Upper lobe of left lung (tissue), 4 donors: ENCODE measurements at regions not wholly inside any gene's neighbourhood (a gene's known extent, or its start where the extent isn't known, plus 50 kb on each side); places are given as distances from the start of the nearest gene placed in this dataset.

Source experiments
- EP300 ChIP-seq, 4 donors: sonication (generic); formaldehyde crosslinking; IDR thresholded peaks; one replicate each; pipeline ENCODE4 v1.5.1; 2017; ENCODE audit warnings: antibody characterized with exemption in 4 of 4, control low read depth in 2 of 4
- TF ChIP-seq, protein P1 (sequence below), 6 experiments: fragments of 450-650 bp in 4 of 6; fragments of 200-600 bp in 2 of 6; sonication (generic) in 2 of 6; IDR thresholded peaks; one replicate each; pipeline ENCODE4 v1.5.1; 2016 to 2019; ENCODE audit warnings: antibody characterized with exemption in 6 of 6

DNA sequence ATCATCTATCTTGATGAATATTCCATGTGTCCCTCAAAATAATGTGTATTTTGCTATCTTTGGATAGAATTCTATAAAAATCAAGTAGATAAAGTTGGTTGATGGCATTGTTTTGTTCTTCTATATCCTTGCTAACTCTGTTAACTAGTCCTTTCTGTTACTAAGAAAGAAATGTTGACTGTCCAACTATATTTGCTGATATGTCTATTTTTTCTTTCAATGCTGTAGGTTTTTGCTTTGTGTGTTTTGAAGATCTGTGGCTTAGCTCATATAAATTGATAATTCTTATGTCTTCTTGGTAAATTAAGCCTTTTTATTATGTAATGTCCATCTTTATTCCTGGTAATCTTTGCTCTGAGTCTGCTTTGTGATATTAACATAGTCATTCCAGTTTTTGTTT, 70.9 kb downstream of the SUCNR1 start:
- no peak for TF ChIP-seq EP300 (IDR thresholded peaks at IDR 0.05)
- TF ChIP-seq, protein P1, sequence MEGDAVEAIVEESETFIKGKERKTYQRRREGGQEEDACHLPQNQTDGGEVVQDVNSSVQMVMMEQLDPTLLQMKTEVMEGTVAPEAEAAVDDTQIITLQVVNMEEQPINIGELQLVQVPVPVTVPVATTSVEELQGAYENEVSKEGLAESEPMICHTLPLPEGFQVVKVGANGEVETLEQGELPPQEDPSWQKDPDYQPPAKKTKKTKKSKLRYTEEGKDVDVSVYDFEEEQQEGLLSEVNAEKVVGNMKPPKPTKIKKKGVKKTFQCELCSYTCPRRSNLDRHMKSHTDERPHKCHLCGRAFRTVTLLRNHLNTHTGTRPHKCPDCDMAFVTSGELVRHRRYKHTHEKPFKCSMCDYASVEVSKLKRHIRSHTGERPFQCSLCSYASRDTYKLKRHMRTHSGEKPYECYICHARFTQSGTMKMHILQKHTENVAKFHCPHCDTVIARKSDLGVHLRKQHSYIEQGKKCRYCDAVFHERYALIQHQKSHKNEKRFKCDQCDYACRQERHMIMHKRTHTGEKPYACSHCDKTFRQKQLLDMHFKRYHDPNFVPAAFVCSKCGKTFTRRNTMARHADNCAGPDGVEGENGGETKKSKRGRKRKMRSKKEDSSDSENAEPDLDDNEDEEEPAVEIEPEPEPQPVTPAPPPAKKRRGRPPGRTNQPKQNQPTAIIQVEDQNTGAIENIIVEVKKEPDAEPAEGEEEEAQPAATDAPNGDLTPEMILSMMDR (IDR thresholded peaks at IDR 0.05): no peak
